CD4-positive, alpha-beta T cell (primary cell): ENCODE measurements at regions not wholly inside any gene's neighbourhood (a gene's known extent, or its start where the extent isn't known, plus 50 kb on each side); places are given as distances from the start of the nearest gene placed in this dataset.

ENCODE experiments used
- ATAC-seq: fragments of 200-7000 bp; cut with Tn5 transposase; one replicate; pipeline ENCODE4 v1.10.0; 2022; ENCODE audit warnings: mild to moderate bottlenecking; ENCODE audit not compliant: poor library complexity
- CTCF ChIA-PET: fragments of 350-600 bp; sonication (Branson Sonifier 250); formaldehyde crosslinking; loops from one replicate; lab custom pipeline; 2021; ENCODE audit warnings: antibody characterized with exemption, inconsistent platforms; lab: Charles Lee
- POLR2A ChIA-PET: fragments of 350-600 bp; sonication (Branson Sonifier 250); formaldehyde crosslinking; loops from one replicate; lab custom pipeline; 2021; ENCODE audit warnings: antibody characterized with exemption, inconsistent platforms; lab: Charles Lee
- DNase-seq, 14 experiments: peaks; one replicate each; pipeline ENCODE4 v3.0.0-alpha.2; 2013 to 2020; ENCODE audit warnings: mixed read lengths in 2 of 14
- H3K27ac ChIP-seq, 2 donors: one replicate each; pipeline versions ENCODE4 v1.5.1 to v1.7.0; 2013; ENCODE audit warnings: low read length in 2 of 2, low read depth in 1 of 2, mild to moderate bottlenecking in 1 of 2
- H3K27me3 ChIP-seq, 2 experiments: 1 replicate in 1 of 2; 2 replicates in 1 of 2; pipeline versions ENCODE4 v1.6.1 to v1.7.0; 2013; ENCODE audit warnings: low read length in 2 of 2, control low read depth in 1 of 2, mild to moderate bottlenecking in 1 of 2, moderate library complexity in 1 of 2; ENCODE audit not compliant: insufficient read depth in 2 of 2, control insufficient read depth in 1 of 2
- H3K36me3 ChIP-seq: one replicate; pipeline ENCODE4 v1.6.1; 2013; ENCODE audit warnings: low read length, control low read depth; ENCODE audit not compliant: insufficient read depth
- H3K4me1 ChIP-seq: one replicate; pipeline ENCODE4 v1.6.1; 2013; ENCODE audit warnings: low read length, control low read depth; ENCODE audit not compliant: insufficient read depth
- H3K4me3 ChIP-seq: one replicate; pipeline ENCODE4 v1.5.1; 2013; ENCODE audit warnings: mild to moderate bottlenecking, low read length, moderate library complexity
- H3K9me3 ChIP-seq, 2 experiments: 1 replicate in 1 of 2; 2 replicates in 1 of 2; pipeline versions ENCODE4 v1.6.1 to v1.7.0; 2013; ENCODE audit warnings: low read length in 2 of 2, mild to moderate bottlenecking in 2 of 2, control low read depth in 1 of 2, moderate library complexity in 1 of 2; ENCODE audit not compliant: control insufficient read depth in 1 of 2, insufficient read depth in 1 of 2
- H3K27ac Mint-ChIP-seq: one replicate; pipeline ENCODE4 v1.8.0; 2020; ENCODE audit warnings: mixed read lengths
- H3K27me3 Mint-ChIP-seq: one replicate; pipeline ENCODE4 v1.8.0; 2021; ENCODE audit warnings: mixed read lengths
- H3K36me3 Mint-ChIP-seq: one replicate; pipeline ENCODE4 v1.8.0; 2021; ENCODE audit warnings: low read depth, mixed read lengths
- H3K4me1 Mint-ChIP-seq: one replicate; pipeline ENCODE4 v1.8.0; 2021; ENCODE audit warnings: low read depth, mixed read lengths
- H3K4me3 Mint-ChIP-seq: one replicate; pipeline ENCODE4 v1.8.0; 2020; ENCODE audit warnings: mild to moderate bottlenecking, mixed read lengths
- H3K9me3 Mint-ChIP-seq: one replicate; pipeline ENCODE4 v1.8.0; 2020; ENCODE audit warnings: mixed read lengths
- CTCF ChIP-seq: fragments of 200-600 bp; IDR thresholded peaks from one replicate; pipeline ENCODE4 v1.8.0; 2022; ENCODE audit warnings: antibody characterized with exemption, mild to moderate bottlenecking
- intact Hi-C, 2 experiments: fragments of 100-400 bp; cut with DNase I in 1 of 2; cut with micrococcal nuclease in 1 of 2; formaldehyde crosslinking; loops; one replicate each; pipeline versions ENCODE4 v1.15.1 to v1.9.0; 2023 to 2025; cut with DNase I, micrococcal nuclease

- CTCF ChIA-PET = no interaction called here
- no peak for ATAC-seq
These were observed 77.3 kb downstream of the OLFM4 start for GRCh38 chr13:53105890-53106289.

GRCh38 chr13:53110181-53110580, 81.6 kb downstream of the OLFM4 start:
- ChIA-PET CTCF (no interaction called here), POLR2A (no interaction called here)
- H3K4me1 Mint-ChIP-seq = no peaks in the 10 kb centered on the region
- no peak for TF ChIP-seq CTCF
- no peak for ATAC-seq
- no peaks in the 10 kb centered on the region for H3K36me3 Mint-ChIP-seq
- DNase-seq = no peak
- Histone ChIP-seq H3K27ac (no peak overlapping the region), H3K36me3 (no peaks in the 10 kb centered on the region), H3K4me3 (no peak overlapping the region), H3K27me3 (peaks cover 0 to 3% of the 10 kb centered on the region in 2 experiments), H3K4me1 (no peaks in the 10 kb centered on the region), H3K9me3 (no peaks in the 10 kb centered on the region)
- H3K27ac Mint-ChIP-seq = no peak overlapping the region
- intact Hi-C loops = no loop called here
- H3K27me3 Mint-ChIP-seq = no peaks in the 10 kb centered on the region
- H3K9me3 Mint-ChIP-seq = peaks cover 6% of the 10 kb centered on the region
- no peak overlapping the region for H3K4me3 Mint-ChIP-seq

More at GRCh38 chr13:53105890-53106289, 77.3 kb downstream of the OLFM4 start:
- Mint-ChIP-seq H3K4me3 (no peak overlapping the region), H3K9me3 (peaks cover 4% of the 10 kb centered on the region), H3K27ac (no peak overlapping the region), H3K27me3 (no peaks in the 10 kb centered on the region), H3K36me3 (no peaks in the 10 kb centered on the region), H3K4me1 (no peaks in the 10 kb centered on the region)
- H3K36me3 ChIP-seq = no peaks in the 10 kb centered on the region
- no peak for TF ChIP-seq CTCF
- no peak overlapping the region for H3K27ac ChIP-seq
- H3K27me3 ChIP-seq = peaks cover 0 to 3% of the 10 kb centered on the region in 2 experiments
- POLR2A ChIA-PET = no interaction called here
- no peaks in the 10 kb centered on the region for H3K9me3 ChIP-seq
- H3K4me3 ChIP-seq = no peak overlapping the region
- no peaks in the 10 kb centered on the region for H3K4me1 ChIP-seq
- DNase-seq = no peak
- intact Hi-C loops = no loop called here

GRCh38 chr13:53110614-53111013, 82.0 kb downstream of the OLFM4 start:
- H3K4me3 Mint-ChIP-seq = no peak overlapping the region
- no peaks in the 10 kb centered on the region for H3K9me3 ChIP-seq
- POLR2A ChIA-PET = no interaction called here
- intact Hi-C loops = no loop called here
- no peak for DNase-seq
- no peak for ATAC-seq
- no peak for TF ChIP-seq CTCF
- no peak overlapping the region for H3K4me3 ChIP-seq
- H3K36me3 ChIP-seq = no peaks in the 10 kb centered on the region
- no peaks in the 10 kb centered on the region for H3K4me1 Mint-ChIP-seq
- no peak overlapping the region for H3K27ac ChIP-seq
- H3K36me3 Mint-ChIP-seq = no peaks in the 10 kb centered on the region
- H3K27me3 Mint-ChIP-seq = no peaks in the 10 kb centered on the region
- H3K27me3 ChIP-seq = peaks cover 0 to 3% of the 10 kb centered on the region in 2 experiments
- H3K4me1 ChIP-seq = no peaks in the 10 kb centered on the region
- no peak overlapping the region for H3K27ac Mint-ChIP-seq
- CTCF ChIA-PET = no interaction called here
- peaks cover 6% of the 10 kb centered on the region for H3K9me3 Mint-ChIP-seq
